ENCODE measurements at regions not wholly inside any gene's neighbourhood (a gene's known extent, or its start where the extent isn't known, plus 50 kb on each side); places are given as distances from the start of the nearest gene placed in this dataset.

GRCh38 chr3:174619239-174619638, 239.9 kb upstream of the NAALADL2 start:
- intact Hi-C loops (cut with micrococcal nuclease) = no loop called here
- peak; percentile 43 for ATAC-seq
- DNase-seq = no peak

GRCh38 chr3:174620138-174620537, 239.0 kb upstream of the NAALADL2 start:
- DNase-seq (no peak), ATAC-seq (no peak)
- intact Hi-C loops (cut with micrococcal nuclease) = no loop called here

GRCh38 chr3:174620855-174621472, 238.2 kb upstream of the NAALADL2 start:
- intact Hi-C loops (cut with micrococcal nuclease) = no loop called here
- no peak for ATAC-seq
- no peak for DNase-seq

- ATAC-seq (no peak), DNase-seq (no peak)
- intact Hi-C loops (cut with micrococcal nuclease) = no loop called here
These were observed 225.8 kb upstream of the NAALADL2 start for GRCh38 chr3:174633342-174633741.

GRCh38 chr3:174636451-174636850, 222.7 kb upstream of the NAALADL2 start:
- intact Hi-C loops (cut with micrococcal nuclease) = no loop called here
- DNase-seq (no peak), ATAC-seq (no peak)

GRCh38 chr3:174639406-174639805, 219.7 kb upstream of the NAALADL2 start:
- DNase-seq (no peak), ATAC-seq (no peak)
- intact Hi-C loops (cut with micrococcal nuclease) = no loop called here

GRCh38 chr3:174639970-174640369, 219.2 kb upstream of the NAALADL2 start:
- intact Hi-C loops (cut with micrococcal nuclease) = no loop called here
- no peak for ATAC-seq
- no peak for DNase-seq

- intact Hi-C loops (cut with micrococcal nuclease) = no loop called here
- no peak for DNase-seq
- ATAC-seq = no peak
These were observed 218.2 kb upstream of the NAALADL2 start for GRCh38 chr3:174640932-174641331.

GRCh38 chr3:174644287-174644686, 214.8 kb upstream of the NAALADL2 start:
- intact Hi-C loops (cut with micrococcal nuclease) = no loop called here
- ATAC-seq = no peak
- no peak for DNase-seq

- intact Hi-C loops (cut with micrococcal nuclease) = no loop called here
- DNase-seq (no peak), ATAC-seq (no peak)
These were observed 207.2 kb upstream of the NAALADL2 start for GRCh38 chr3:174651951-174652350.

- DNase-seq (no peak), ATAC-seq (no peak)
- intact Hi-C loops (cut with micrococcal nuclease) = no loop called here
These were observed 199.6 kb upstream of the NAALADL2 start for GRCh38 chr3:174659511-174659910.

GRCh38 chr3:174662653-174663052, 196.5 kb upstream of the NAALADL2 start:
- DNase-seq (no peak), ATAC-seq (no peak)
- intact Hi-C loops (cut with micrococcal nuclease) = no loop called here

GRCh38 chr3:174667386-174667785, 191.7 kb upstream of the NAALADL2 start:
- DNase-seq = no peak
- intact Hi-C loops (cut with micrococcal nuclease) = no loop called here
- ATAC-seq = no peak

GRCh38 chr3:174675406-174675805, 183.7 kb upstream of the NAALADL2 start:
- DNase-seq (no peak), ATAC-seq (no peak)
- intact Hi-C loops (cut with micrococcal nuclease) = no loop called here

GRCh38 chr3:174681784-174682183, 177.3 kb upstream of the NAALADL2 start:
- intact Hi-C loops (cut with micrococcal nuclease) = no loop called here
- no peak for DNase-seq
- no peak for ATAC-seq

- no peak for DNase-seq
- intact Hi-C loops (cut with micrococcal nuclease) = no loop called here
- no peak for ATAC-seq
These were observed 173.3 kb upstream of the NAALADL2 start for GRCh38 chr3:174685796-174686195.

GRCh38 chr3:174697310-174697709, 161.8 kb upstream of the NAALADL2 start:
- intact Hi-C loops (cut with micrococcal nuclease) = no loop called here
- ATAC-seq = no peak
- DNase-seq = no peak

GRCh38 chr3:174700736-174701135, 158.4 kb upstream of the NAALADL2 start:
- DNase-seq (no peak), ATAC-seq (no peak)
- intact Hi-C loops (cut with micrococcal nuclease) = no loop called here

GRCh38 chr3:174710612-174711011, 148.5 kb upstream of the NAALADL2 start:
- intact Hi-C loops (cut with micrococcal nuclease) = no loop called here
- no peak for DNase-seq
- ATAC-seq = no peak

GRCh38 chr3:174715386-174715785, 143.7 kb upstream of the NAALADL2 start:
- ATAC-seq (no peak), DNase-seq (no peak)
- intact Hi-C loops (cut with micrococcal nuclease) = no loop called here

- ATAC-seq = no peak
- no peak for DNase-seq
- intact Hi-C loops (cut with micrococcal nuclease) = no loop called here
These were observed 142.1 kb upstream of the NAALADL2 start for GRCh38 chr3:174716956-174717505.

GRCh38 chr3:174720717-174721116, 138.4 kb upstream of the NAALADL2 start:
- ATAC-seq (no peak), DNase-seq (no peak)
- intact Hi-C loops (cut with micrococcal nuclease) = no loop called here
